ENCODE measurements at regions not wholly inside any gene's neighbourhood (a gene's known extent, or its start where the extent isn't known, plus 50 kb on each side); places are given as distances from the start of the nearest gene placed in this dataset.

GRCh38 chr6:144897441-144897921 is 612.3 kb downstream of the UTRN start:
- TF ChIP-seq, protein P1, sequence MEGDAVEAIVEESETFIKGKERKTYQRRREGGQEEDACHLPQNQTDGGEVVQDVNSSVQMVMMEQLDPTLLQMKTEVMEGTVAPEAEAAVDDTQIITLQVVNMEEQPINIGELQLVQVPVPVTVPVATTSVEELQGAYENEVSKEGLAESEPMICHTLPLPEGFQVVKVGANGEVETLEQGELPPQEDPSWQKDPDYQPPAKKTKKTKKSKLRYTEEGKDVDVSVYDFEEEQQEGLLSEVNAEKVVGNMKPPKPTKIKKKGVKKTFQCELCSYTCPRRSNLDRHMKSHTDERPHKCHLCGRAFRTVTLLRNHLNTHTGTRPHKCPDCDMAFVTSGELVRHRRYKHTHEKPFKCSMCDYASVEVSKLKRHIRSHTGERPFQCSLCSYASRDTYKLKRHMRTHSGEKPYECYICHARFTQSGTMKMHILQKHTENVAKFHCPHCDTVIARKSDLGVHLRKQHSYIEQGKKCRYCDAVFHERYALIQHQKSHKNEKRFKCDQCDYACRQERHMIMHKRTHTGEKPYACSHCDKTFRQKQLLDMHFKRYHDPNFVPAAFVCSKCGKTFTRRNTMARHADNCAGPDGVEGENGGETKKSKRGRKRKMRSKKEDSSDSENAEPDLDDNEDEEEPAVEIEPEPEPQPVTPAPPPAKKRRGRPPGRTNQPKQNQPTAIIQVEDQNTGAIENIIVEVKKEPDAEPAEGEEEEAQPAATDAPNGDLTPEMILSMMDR (conservative IDR thresholded peaks at IDR 0.05), result no peak
- Histone ChIP-seq H4K5ac (ENCODE audit: insufficient read length, low read depth, low read length) (no peak overlapping the region), H3K4ac (ENCODE audit: low read depth, low read length) (no peak overlapping the region), H3K56ac (ENCODE audit: insufficient read length, low read depth, low read length) (no peak overlapping the region), H2BK5ac (ENCODE audit: insufficient read length, low read length) (no peak overlapping the region), H2AFZ (ENCODE audit: low read length) (no peak overlapping the region), H2BK120ac (ENCODE audit: low read depth, low read length, poor library complexity, severe bottlenecking) (no peak overlapping the region), H3K23me2 (ENCODE audit: insufficient read length, low read depth, low read length, poor library complexity, severe bottlenecking) (no peaks in the 10 kb centered on the region), H3K23ac (ENCODE audit: insufficient read length, low read depth, low read length) (no peak overlapping the region), H3K9ac (ENCODE audit: extremely low read depth, insufficient read length, low read length) (no peak overlapping the region), H3K4me1 (ENCODE audit: insufficient read depth, low read length) (no peaks in the 10 kb centered on the region; the same call in 1 of the 2 replicates), H3K27me3 (ENCODE audit: insufficient read depth, low read length) (no peaks in the 10 kb centered on the region), H4K8ac (replicated peaks; ENCODE audit: insufficient read length, low read depth, low read length) (no peak overlapping the region), H4K20me1 (ENCODE audit: control insufficient read depth, insufficient read depth, insufficient read length) (no peaks in the 10 kb centered on the region), H3K9me3 (ENCODE audit: control insufficient read depth, low read depth, low read length) (no peaks in the 10 kb centered on the region), H3K79me1 (ENCODE audit: insufficient read depth, low read depth, low read length, poor library complexity, severe bottlenecking) (no peaks in the 10 kb centered on the region), H3T11ph (ENCODE audit: low read length) (no peak overlapping the region), H2BK20ac (ENCODE audit: low read depth, low read length, poor library complexity, severe bottlenecking) (no peak overlapping the region), H4K91ac (ENCODE audit: insufficient read length, low read depth, low read length) (no peak overlapping the region), H3K4me2 (ENCODE audit: insufficient read depth, insufficient read length, low read length) (no peak overlapping the region), H3K79me2 (ENCODE audit: insufficient read depth, low read length) (no peaks in the 10 kb centered on the region), H2BK12ac (ENCODE audit: insufficient read length, low read depth, low read length) (no peak overlapping the region), H2BK15ac (ENCODE audit: low read depth, low read length) (no peak overlapping the region), H3K14ac (ENCODE audit: insufficient read depth, low read length) (no peak overlapping the region), H3K18ac (ENCODE audit: insufficient read length, low read depth, low read length) (no peak overlapping the region), H2AK5ac (ENCODE audit: insufficient read length, low read length) (no peak overlapping the region), H3K27ac (ENCODE audit: insufficient read length, low read depth, low read length) (no peak overlapping the region)
- H3K36me3 Mint-ChIP-seq (ENCODE audit: insufficient read depth in 1 of 3, low read depth in 3 of 3), result peaks cover 8 to 21% (median 15%) of the 10 kb centered on the region in 3 experiments
- DNase-seq, result no peak
- no CpG with 5 or more reads among the region's 4 CpGs for WGBS (ENCODE audit: extremely low coverage, insufficient read length, low lambda C conversion rate)
- H3K4me1 Mint-ChIP-seq, result peaks cover 19 to 26% of the 10 kb centered on the region in 2 experiments
- H3K27ac Mint-ChIP-seq, result no peak overlapping the region
- H3K27me3 Mint-ChIP-seq (ENCODE audit: low read depth), result peaks cover 10% of the 10 kb centered on the region
- no peak overlapping the region for H3K4me3 Mint-ChIP-seq
- peaks cover 14 to 18% of the 10 kb centered on the region in 2 experiments for H3K9me3 Mint-ChIP-seq

All from H9 (cell line).